ENCODE measurements at regions not wholly inside any gene's neighbourhood (a gene's known extent, or its start where the extent isn't known, plus 50 kb on each side); places are given as distances from the start of the nearest gene placed in this dataset.

DNA sequence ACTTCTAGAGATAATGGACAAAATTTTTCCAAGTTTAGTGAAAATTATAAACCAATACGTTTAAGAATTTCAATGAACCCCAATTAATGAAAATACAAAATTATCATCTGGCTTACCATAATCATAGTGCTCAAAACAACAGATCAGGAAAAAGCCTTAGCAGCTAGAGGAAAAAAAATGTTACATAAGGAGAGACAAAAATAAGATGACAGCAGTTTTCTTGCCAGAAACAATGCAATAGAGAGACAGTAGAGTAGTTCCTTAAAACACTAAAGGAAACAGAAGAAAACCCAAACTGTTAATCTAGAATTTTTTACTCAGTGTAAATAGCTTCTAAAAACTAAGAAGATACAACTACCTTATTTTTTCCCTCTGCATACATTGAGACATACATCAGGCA, 341.7 kb upstream of the CHORDC1 start:
- H4K20me1 ChIP-seq (replicated peaks; ENCODE audit: control insufficient read depth, extremely low read depth, insufficient read depth, low read length) = no peaks in the 10 kb centered on the region
- intact Hi-C loops (cut with micrococcal nuclease) (no loop called here), dilution Hi-C loops (cut with MboI; ENCODE audit: extremely low pct_ligation_motif_present, low sequenced_read_pairs) (no loop called here)
- H3K9me3 ChIP-seq (replicated peaks; ENCODE audit: control insufficient read depth, insufficient read depth, low read length) = no peaks in the 10 kb centered on the region
- H3K27ac ChIP-seq (ENCODE audit: insufficient read depth, low read depth, low read length) = no peak overlapping the region
- ChIA-PET CTCF (no interaction called here), POLR2A (no interaction called here)
- no peaks in the 10 kb centered on the region for H3K9me1 ChIP-seq (replicated peaks; ENCODE audit: control insufficient read depth, extremely low read depth, insufficient read depth, low read length)
- no peaks in the 10 kb centered on the region for H3K36me3 ChIP-seq (ENCODE audit: control insufficient read depth in 2 of 2, extremely low read depth in 1 of 2, insufficient read depth in 2 of 2, low read length in 2 of 2)
- H3K4me3 ChIP-seq (replicated peaks in 1 of 3; ENCODE audit: insufficient read depth in 1 of 3, low read depth in 1 of 3, low read length in 3 of 3) = no peak overlapping the region
- no peak for TF ChIP-seq POLR2AphosphoS5 (IDR thresholded peaks at IDR 0.05; ENCODE audit: insufficient read depth, low read depth, low read length)
- no peak for TF ChIP-seq MYC (IDR thresholded peaks at IDR 0.05; ENCODE audit: low read depth, low read length)
- TF ChIP-seq FOS (IDR thresholded peaks at IDR 0.05; ENCODE audit: borderline replicate concordance, insufficient read depth, low read length) = no peak
- TF ChIP-seq JUN (IDR thresholded peaks at IDR 0.05; ENCODE audit: borderline replicate concordance, insufficient read depth, insufficient read length, low read depth) = no peak
- TF ChIP-seq, protein P1, sequence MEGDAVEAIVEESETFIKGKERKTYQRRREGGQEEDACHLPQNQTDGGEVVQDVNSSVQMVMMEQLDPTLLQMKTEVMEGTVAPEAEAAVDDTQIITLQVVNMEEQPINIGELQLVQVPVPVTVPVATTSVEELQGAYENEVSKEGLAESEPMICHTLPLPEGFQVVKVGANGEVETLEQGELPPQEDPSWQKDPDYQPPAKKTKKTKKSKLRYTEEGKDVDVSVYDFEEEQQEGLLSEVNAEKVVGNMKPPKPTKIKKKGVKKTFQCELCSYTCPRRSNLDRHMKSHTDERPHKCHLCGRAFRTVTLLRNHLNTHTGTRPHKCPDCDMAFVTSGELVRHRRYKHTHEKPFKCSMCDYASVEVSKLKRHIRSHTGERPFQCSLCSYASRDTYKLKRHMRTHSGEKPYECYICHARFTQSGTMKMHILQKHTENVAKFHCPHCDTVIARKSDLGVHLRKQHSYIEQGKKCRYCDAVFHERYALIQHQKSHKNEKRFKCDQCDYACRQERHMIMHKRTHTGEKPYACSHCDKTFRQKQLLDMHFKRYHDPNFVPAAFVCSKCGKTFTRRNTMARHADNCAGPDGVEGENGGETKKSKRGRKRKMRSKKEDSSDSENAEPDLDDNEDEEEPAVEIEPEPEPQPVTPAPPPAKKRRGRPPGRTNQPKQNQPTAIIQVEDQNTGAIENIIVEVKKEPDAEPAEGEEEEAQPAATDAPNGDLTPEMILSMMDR (IDR thresholded peaks at IDR 0.05; ENCODE audit: extremely low read depth in 1 of 2, insufficient read depth in 1 of 2, low read depth in 1 of 2, low read length in 2 of 2) = no peak
- no peak for TF ChIP-seq POLR2A (IDR thresholded peaks at IDR 0.05; ENCODE audit: low read depth, low read length)
- TF ChIP-seq, protein P2, sequence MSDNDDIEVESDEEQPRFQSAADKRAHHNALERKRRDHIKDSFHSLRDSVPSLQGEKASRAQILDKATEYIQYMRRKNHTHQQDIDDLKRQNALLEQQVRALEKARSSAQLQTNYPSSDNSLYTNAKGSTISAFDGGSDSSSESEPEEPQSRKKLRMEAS (IDR thresholded peaks at IDR 0.05; ENCODE audit: insufficient read depth, insufficient read length) = no peak
- TF ChIP-seq GATA2 (IDR thresholded peaks at IDR 0.05; ENCODE audit: insufficient read depth, insufficient read length, low read depth, low read length) = no peak
- TF ChIP-seq EZH2 (IDR thresholded peaks at IDR 0.05; ENCODE audit: borderline replicate concordance, low read depth, low read length, severe bottlenecking) = no peak
- no peak overlapping the region for H2AFZ ChIP-seq (ENCODE audit: low read depth, low read length)
- no peaks in the 10 kb centered on the region for H3K27me3 ChIP-seq (ENCODE audit: control insufficient read depth in 2 of 2, insufficient read depth in 2 of 2, low read length in 2 of 2)
- H3K4me2 ChIP-seq (ENCODE audit: insufficient read depth, low read length) = no peak overlapping the region
- no peak for FAIRE-seq
- H3K9ac ChIP-seq (replicated peaks; ENCODE audit: extremely low read depth, insufficient read depth, low read length) = no peak overlapping the region
- BruUV-seq (replicated peaks) = no TSS peak
- no peaks in the 10 kb centered on the region for H3K79me2 ChIP-seq (ENCODE audit: control insufficient read depth, insufficient read depth, low read length)
- H3K4me1 ChIP-seq (ENCODE audit: control insufficient read depth, extremely low read depth, insufficient read depth, low read length) = no peaks in the 10 kb centered on the region
- no peak for DNase-seq (ENCODE audit: low read depth, low spot score)

All from endothelial cell of umbilical vein (primary cell).